C4-2B (cell line): ENCODE measurements at regions not wholly inside any gene's neighbourhood (a gene's known extent, or its start where the extent isn't known, plus 50 kb on each side); places are given as distances from the start of the nearest gene placed in this dataset.

Experiments used
- H3K27ac ChIP-seq: fragments of 450-650 bp; 2 replicates; pipeline ENCODE4 v1.5.1; 2017
- ZFX ChIP-seq: fragments of 450-650 bp; IDR thresholded peaks from 2 replicates; pipeline ENCODE4 v1.6.1; 2017
- TF ChIP-seq, protein P1 (sequence below): fragments of 450-650 bp; conservative IDR thresholded peaks from 2 replicates; pipeline ENCODE4 v1.5.1; 2017; ENCODE audit warnings: mild to moderate bottlenecking

DNA sequence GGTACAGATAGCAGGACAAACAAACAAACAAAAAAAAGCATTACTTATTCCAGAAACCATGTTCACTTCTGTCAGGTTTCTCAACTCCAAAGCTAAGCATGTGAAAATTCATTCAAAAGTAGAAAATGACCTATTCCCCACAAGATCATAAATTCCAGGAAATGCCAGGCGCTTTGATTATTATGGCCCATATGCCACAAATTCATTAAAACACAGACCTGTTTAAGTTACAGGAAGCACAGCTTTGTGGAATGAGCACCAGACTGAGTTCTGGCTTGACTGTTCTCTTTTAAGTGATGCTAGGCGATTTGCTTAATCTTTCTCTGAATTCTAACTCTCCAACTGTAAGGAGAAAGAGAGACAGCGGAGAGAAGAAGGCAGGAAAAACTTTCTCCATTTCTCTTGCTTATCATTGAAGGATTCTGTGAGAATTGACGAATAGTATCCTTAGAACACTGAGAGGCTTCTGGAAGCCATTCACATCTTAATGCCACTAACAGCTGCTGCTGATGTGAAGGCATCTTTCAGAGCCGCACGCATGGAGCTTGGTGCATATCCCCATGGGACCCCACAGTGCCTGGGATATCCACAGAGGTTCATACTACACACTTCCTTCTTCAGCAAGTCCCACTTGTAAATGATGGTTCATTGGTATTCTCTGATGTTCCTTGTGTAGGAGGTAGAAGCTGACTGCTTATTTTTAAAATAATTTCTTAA is 138.0 kb downstream of the ZNF674 start:
- no peak for TF ChIP-seq ZFX
- TF ChIP-seq, protein P1, sequence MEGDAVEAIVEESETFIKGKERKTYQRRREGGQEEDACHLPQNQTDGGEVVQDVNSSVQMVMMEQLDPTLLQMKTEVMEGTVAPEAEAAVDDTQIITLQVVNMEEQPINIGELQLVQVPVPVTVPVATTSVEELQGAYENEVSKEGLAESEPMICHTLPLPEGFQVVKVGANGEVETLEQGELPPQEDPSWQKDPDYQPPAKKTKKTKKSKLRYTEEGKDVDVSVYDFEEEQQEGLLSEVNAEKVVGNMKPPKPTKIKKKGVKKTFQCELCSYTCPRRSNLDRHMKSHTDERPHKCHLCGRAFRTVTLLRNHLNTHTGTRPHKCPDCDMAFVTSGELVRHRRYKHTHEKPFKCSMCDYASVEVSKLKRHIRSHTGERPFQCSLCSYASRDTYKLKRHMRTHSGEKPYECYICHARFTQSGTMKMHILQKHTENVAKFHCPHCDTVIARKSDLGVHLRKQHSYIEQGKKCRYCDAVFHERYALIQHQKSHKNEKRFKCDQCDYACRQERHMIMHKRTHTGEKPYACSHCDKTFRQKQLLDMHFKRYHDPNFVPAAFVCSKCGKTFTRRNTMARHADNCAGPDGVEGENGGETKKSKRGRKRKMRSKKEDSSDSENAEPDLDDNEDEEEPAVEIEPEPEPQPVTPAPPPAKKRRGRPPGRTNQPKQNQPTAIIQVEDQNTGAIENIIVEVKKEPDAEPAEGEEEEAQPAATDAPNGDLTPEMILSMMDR = no peak
- H3K27ac ChIP-seq = no peak overlapping the region

DNA sequence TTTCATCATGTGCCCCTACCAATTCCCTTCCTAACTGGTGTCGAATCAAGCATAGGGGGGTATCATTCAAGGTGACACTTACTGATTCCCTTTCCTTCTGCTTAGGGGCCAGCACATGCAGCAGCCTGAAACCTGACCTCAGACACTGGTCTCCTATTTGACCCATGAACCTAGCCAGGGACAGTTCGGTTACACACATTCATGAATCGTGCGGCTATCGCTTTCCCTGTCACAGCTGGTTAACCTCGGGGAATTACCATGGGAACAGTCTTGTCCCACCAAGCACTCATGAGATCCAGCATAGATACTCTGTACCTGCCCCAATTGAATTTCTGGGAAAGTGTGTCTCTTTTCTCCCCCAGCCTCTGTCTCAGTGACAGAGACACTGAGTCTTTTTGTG is 140.4 kb downstream of the ZNF674 start:
- H3K27ac ChIP-seq = no peak overlapping the region
- no peak for TF ChIP-seq ZFX
- TF ChIP-seq, protein P1 = no peak

DNA sequence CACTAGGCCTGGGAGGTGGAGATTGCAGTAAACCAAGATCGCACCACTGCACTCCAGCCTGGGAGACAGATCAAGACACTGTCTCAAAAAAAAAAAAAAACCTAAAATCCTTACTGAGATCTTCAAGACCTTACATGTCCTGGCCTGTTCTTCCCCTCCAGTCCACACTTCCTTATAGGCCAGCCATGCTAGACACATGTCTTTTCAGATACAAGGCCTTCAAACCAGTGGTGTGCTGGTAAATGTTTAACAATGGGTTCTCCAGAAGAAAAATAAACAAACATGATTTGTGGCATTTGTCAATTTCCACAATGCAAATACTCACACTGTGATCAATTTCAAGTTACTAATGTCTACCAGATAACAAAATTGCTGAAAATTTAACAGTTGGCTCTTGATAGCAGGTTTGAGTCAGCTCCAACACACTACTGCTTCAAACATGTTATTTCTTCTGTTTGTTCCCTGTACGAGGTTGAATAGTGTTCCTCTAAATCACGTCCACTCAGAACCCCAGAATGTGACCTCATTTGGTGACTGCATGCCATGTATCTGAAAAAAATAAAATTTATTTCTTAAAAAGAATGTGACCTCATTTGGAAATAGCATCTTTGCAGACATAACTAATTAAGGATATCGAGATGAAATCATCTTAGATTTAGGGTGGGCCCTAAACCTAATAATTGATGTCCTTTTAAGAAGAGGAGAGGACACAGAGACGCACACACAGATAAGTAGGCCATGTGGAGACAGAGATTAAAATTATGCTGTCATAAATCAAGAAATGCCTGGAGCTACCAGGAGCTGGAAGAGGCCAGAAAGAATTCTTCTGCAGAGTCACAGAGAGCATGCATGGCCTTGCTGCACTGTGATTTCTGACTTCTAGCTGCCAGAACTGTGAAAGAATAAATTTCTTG is 144.4 kb downstream of the ZNF674 start:
- H3K27ac ChIP-seq = no peak overlapping the region
- TF ChIP-seq, protein P1 = no peak
- no peak for TF ChIP-seq ZFX

DNA sequence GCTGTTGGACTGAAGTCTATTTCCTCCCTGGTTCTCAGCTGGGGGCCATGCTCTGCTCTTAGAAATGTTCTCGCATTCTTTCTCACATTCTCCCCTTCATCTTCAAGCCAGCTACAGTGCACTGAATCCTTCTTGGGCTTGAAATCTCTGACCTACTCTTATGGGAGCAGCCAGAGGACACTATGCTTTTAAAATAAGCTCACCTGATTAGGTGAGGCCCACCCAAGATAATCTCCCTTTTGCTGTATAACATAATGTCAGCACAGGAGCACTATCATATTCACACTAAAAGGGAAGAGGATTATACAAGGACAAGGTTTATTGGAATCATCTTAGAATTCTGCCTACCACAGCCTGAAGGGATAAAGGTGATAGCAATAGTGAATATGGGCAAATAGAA is 146.3 kb downstream of the ZNF674 start:
- TF ChIP-seq, protein P1 = no peak
- no peak for TF ChIP-seq ZFX
- H3K27ac ChIP-seq = no peak overlapping the region

DNA sequence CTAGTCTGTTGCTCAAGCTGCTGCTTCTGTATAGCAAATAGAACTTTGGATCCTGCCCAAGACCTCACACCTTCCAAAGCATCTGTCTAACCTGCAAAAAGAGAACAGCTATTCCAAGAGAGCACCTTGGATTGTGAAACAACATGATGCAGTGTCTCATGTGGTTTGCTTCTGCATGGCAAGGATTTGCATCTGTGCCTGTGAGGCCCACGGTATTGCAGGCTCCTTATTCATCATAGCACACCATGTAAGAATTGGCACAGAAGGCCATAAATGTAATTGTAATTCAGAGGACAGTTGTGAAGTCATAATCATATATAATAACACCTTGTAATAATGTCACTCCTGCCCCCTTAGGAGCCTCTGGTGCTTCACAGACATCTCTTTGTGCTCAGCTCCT is 147.1 kb downstream of the ZNF674 start:
- no peak overlapping the region for H3K27ac ChIP-seq
- no peak for TF ChIP-seq ZFX
- TF ChIP-seq, protein P1 = no peak

DNA sequence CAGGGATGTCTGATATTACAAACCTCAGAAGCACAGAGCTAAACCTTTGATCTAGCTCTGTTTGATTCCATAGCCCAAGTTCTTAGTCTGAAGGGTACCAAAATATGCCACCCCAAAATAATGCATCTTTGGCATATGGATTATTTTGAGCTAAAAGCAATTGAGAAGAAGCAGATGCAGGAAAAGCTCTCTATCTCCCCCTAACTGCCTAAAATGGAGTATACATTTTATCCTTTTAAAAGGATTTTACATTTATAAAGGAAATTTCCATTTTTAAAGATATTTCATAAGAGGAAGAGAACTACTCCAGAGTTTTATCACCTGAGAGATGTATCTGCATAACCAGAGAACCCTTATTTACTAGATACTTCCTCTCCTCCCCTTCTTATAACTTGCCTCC is 158.7 kb downstream of the ZNF674 start:
- TF ChIP-seq, protein P1 = peak; percentile 51
- no peak for TF ChIP-seq ZFX
- no peak overlapping the region for H3K27ac ChIP-seq

DNA sequence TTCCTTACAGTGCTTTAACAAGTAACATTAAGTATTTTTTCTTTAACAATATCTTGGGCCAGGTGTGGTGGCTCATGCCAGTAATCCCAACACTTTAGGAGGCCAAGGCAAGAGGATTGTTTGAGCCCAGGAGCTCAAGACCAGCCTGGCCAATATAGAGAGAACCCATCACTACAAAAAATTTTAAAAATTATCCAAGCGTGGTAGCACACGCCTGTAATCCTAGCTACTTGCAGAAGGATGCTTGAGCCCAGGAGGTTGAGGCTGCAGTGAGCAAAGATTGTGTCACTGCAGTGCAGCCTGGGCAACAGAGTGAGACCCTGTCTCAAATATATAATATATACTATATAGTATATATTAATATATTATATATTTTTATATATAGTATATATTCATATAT is 162.2 kb downstream of the ZNF674 start:
- TF ChIP-seq, protein P1 = no peak
- TF ChIP-seq ZFX = no peak

More for the DNA sequence above, 162.2 kb downstream of the ZNF674 start:
- H3K27ac ChIP-seq = no peak overlapping the region
